GM12872 (cell line): ENCODE measurements at regions not wholly inside any gene's neighbourhood (a gene's known extent, or its start where the extent isn't known, plus 50 kb on each side); places are given as distances from the start of the nearest gene placed in this dataset.

Experiments used
- CTCF ChIP-seq: IDR thresholded peaks from 3 replicates; pipeline ENCODE4 v1.5.1; 2011; ENCODE audit warnings: low read depth, mild to moderate bottlenecking, low read length, moderate library complexity; ENCODE audit not compliant: insufficient read depth

DNA sequence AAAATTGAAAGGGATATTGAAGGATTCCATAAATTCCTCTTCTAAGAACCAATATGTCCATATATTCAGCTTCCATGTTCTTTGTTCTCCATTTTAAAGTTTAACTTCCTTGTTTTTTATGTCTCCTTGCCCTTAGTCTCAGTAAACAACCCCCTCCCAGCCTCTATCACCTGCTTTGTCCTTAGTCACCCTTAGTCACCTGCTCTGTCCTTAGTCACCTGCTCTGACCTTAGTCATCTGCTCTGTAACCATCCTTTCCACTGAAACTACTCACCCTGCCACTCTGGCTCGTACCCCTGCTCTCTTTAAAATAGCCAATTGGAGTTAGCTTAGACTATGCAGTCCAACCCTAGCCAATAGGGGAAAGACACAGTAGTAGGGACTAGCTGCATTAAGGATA lies 136.2 kb upstream of the TMEM106B start:
- no peak for TF ChIP-seq CTCF

DNA sequence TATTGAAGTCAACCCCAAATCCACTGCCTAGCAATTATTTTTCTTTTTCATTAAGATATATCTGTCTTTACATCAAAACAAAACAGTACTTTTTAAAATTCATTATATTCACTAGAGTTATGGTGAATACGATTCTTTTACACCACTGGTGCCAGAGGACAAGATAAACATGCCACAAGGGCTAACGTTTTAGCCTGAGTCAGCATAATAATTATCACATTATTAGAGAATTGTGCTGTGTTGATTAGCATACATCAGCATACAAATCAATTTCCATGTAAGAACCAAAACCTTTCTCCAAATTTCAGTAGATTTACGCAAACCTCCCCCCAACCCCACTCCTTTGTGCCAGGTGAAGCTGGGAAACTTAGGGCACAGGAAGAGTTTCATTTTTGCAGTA lies 131.1 kb upstream of the TMEM106B start:
- no peak for TF ChIP-seq CTCF

- no peak for TF ChIP-seq CTCF
Measured at GRCh38 chr7:12085516-12085915, 125.6 kb upstream of the TMEM106B start.

DNA sequence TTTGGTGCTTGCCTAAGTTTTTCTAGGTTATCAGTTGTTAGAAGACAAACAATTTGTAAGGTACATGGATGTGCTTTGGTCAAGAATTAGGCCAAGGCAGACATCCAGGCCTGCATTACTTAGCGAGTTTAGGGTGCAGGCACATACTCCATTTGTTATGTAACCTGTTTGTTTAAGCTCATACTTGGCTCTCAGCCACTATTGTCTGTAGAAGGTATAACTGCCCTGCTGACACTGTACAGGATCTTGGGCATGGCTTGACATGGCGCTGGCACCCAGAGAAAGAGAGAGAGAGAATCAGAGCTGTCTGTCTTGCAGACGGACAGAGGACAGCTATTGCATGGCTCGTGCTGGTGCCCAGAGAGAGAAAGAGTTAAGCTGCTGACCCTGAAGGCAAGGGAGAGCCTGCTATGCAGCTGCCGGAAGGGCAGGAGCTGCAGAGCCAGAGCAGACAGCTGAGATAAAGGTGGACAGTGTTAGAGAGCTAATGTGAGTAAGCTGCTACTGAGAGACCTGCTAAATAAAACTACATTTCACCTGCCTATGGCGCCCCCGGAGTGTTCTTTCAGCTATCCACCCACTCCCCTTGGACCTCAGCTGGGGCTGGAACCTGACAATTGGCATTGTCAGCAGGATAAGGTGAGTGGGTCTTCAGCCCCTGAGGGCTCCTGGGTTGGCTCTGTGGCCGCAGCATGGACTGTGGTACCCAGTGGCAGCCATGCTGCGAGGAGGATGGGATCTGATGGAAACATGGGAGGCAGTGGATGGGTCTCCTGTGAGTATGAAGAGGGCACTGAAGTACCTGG lies 120.9 kb upstream of the TMEM106B start:
- TF ChIP-seq CTCF, result no peak

- TF ChIP-seq CTCF, result no peak
Measured at GRCh38 chr7:12090757-12091221, 120.3 kb upstream of the TMEM106B start.

DNA sequence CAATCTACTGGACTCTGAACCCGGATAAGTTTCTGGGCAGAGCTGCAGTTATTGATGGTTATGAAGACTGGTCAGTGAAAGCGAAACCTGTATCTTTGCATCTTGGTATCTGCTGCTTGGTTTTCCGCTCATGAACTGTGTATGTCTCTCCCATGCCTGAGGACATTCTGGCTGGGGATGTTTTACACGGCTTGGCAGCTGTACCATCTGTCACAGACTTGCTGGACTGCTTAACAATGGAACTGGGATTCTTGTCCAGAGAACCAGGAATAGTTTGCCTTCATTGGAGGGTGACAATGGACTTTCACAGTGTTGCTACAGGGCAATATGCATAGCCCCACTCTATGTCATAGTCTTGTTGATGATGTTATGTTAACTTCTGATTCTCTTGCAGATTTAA lies 119.9 kb upstream of the TMEM106B start:
- TF ChIP-seq CTCF, result no peak

GRCh38 chr7:12092499-12093130 lies 118.5 kb upstream of the TMEM106B start:
- no peak for TF ChIP-seq CTCF
